ENCODE measurements at regions not wholly inside any gene's neighbourhood (a gene's known extent, or its start where the extent isn't known, plus 50 kb on each side); places are given as distances from the start of the nearest gene placed in this dataset.
A peak's percentile ranks its signal among the peaks of the same experiment; 100 is the strongest.

DNA sequence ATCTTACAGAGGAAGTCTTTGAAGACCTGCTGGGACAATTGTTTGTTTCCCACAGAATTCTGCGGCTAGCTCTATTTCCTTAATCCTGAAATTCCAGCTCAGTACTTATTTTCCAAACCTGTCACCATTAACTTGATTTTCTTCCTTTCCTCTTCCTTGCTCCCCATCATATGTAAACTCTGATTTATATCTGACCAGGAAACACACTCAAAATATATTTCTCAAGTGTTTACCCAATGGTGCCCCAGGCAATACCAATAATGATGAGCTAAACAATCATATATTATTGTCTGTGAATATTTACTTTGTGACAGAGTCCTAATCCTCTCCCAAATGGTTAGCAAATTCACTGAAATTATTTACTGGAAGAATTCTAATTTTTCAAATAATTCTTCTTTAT is 597.3 kb downstream of the PKHD1 start:
- DNase-seq: no peak

DNA sequence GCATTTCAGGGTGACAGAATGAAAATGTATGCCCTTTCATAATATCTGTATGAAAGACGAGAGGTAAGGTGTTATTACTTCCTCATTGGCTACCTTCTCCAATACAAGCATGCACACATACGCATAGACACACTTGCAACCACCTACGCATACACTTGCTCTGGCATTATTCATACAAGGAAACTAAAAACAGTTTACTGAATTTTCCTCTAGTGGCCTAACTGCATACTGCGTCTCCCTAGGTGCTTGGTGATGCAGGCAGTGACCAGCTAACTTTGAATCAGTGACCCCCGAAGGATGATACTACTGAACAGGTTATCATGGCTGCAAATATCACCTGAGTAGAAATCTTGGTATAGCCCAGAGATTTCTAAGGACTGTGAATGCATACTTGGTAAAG is 593.1 kb downstream of the PKHD1 start:
- no peak for DNase-seq

DNA sequence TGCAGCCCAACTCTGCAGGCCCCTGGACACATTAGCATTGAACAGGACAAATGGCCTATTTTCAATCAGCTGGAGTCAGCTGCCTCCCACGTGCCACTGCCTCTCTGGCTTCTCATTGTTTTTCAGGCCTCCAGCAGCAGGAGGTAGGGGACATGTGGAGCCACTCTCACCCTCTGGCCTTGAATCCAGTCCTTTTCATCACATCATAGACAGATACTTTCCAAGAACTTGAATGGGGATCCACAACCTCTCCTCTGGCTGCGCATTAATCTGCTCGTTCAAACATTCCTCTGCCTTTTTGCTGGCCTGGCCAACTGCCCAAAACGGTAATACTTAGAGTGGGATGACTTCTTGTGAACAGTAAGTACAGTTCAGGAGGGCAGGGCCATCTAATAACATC is 592.3 kb downstream of the PKHD1 start:
- DNase-seq: peak; percentile 67

DNA sequence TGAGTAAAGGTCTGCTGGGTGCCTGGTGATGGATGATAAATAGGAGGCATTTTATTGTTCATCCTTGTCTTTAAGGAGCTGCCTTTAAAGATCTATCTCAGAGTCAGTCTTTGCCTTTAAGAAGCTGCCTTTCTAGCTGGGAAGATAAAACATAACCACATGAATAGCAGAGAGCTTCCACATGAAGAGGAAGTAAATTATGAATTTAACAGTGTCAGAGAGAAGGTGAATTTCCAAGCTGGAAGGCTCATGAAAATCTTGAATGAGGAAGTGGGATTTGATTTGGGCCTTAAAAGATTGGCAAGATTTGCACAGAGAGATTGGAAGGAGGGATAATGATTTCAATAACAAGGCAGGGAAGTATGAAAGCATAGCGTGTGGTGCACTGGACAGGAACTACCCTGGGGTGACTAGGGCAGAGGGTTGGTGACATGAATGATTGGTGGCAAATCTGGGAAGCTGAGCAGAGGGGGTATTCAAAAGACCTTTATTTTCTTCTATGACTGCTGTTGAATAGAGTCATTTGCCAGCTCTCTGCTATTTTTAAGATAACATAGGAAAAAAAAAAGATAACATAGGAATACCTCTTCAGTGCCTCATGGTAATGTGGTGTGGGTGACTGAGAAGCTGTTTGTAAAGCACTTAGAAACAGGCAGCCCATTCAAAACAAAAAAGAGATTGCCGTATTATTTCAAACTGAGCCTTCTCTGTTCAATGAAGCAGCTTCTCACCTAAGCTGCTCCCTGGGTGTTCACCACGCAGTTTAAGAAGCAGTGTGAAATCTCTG is 591.6 kb downstream of the PKHD1 start:
- DNase-seq: no peak

DNA sequence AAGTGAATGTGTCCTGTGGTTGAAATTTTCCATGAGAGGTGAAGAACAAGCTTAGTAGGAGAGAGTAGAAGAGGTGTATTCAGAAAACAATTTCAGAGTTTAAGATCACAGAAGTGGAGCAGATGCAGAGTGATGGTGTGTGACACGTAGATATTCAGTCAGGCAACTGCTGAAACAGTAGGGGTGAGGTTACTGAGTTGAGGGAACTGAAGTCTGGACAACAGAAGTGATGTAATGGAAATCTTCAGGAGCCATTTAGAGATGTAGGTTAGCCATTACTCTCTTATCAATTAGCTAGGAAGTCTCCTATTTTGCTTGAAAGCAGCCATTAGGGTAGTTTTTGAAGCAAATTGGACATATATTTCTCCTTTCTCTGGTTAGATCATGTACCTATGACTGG is 584.4 kb downstream of the PKHD1 start:
- no peak for DNase-seq

DNA sequence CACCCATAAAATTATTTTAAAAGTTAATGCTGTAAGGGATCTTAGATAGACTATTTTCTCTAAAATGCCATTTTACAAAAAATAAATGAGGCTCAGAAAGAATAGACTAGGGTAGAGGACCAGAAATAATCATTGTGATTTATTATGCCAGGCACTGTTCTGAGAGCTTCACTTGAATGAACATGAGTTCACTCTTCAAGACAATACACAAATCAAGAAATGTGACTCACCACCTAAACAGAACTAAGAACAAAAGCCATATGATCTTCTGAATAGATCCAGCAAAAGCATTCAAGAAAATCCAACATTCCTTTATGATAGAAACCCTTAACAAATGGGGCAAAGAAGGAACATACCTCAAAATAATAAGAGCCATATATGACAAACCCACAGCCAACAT is 582.0 kb downstream of the PKHD1 start:
- no peak for DNase-seq

DNA sequence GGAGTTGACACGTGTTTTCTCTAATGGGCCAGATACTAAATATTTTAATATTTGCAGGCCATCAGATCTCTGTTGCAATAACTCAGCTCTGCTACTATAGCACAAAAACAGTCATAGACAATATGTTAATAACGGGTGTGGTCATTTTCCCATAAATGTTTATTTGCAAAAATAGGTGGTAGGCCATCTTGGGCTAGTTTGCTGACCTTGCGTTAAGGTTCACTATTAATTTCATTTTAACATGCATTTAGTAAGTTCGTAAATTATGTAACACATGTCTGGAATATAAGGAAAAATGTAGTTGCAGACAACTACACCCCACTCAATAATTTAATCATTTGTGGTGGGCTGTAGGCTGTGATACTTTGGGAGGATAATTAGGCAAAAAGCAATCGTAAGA is 577.8 kb downstream of the PKHD1 start:
- DNase-seq: no peak

DNA sequence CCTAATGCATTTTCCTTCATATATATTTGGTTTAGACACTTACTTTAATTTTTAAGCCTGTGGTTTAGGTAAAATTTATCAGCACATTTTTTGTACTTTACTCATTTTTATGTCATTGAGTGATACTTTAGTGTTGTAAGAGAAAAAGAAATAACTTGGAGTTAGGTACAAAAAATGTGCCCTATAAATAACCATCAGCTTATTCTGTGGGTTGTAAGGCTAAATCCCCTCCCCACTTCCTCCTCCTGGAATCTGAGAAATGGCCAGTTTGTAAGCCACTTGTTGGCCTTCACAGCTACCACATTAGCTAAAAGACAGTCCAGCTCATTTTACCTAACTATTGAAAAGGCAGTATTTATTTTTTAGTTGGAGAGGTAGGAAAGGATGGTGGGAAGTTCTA is 576.3 kb downstream of the PKHD1 start:
- DNase-seq: no peak

DNA sequence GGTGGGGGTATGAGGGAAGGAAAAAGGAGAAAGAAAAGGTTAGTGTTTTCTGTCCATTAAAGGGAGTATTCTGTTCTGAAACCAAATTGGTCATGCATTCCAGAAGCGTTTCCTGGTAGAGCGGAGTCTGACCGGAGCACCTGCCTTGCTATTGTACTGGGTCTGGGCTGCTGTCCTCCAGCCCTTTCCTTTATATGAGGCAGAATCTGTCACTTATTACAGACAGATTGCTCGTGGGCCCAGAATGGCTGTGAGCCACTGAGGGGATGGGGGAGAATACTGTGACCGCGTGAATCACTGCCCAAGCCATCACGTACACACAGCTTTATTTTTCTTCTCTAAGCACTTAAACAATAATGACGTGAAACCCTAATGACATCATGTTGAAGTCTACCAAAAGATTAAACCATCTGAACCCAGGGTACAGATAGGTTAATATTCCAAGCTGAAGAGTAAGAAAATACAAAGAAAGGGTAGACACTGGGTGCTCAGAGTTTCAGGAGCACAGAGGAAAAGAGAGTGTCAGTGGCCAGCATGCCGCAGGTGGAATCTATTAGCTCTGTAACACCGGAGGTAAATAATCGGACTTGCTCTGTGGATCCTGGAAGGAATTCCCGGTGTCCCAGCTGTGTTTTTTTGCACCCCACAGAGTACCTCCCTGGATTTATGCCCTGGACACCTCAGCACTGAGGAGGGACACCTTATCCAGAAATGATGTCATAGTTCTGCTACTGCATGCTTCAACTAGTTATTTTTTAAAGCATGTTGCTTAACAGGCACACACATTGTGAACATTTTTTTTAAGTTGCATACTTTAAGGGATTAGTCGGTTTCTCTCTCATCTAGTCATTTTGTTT is 573.3 kb downstream of the PKHD1 start:
- no peak for DNase-seq

DNA sequence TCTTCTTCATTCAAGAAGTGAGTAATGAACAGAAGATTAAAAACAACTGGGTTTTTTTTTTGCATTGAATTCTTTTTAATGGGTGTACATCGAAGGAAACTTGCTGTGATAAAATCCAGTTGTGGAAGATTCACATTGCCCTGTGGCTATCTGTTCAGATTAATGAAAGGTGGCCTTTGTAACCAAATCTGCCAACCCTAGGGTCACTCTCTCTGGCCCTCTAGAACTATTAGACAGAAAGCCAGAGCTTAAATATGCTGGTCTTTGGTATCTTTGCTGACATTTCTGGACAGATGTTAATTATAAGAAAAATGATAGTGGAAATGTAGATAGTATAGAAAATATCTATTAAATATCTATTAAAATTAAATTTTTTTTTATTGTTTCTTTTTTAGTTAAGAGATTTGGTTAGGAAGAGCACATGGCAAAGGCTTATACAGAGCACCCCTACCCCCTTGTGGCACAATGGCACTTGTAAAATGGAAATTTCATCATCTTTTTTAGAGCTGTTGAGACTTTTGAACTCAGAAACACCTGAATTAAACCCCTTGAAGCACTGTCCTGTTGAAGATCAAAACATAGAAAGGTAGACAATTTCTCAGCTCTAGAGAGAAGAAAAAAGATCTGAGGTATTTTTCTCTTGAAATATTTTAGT is 572.5 kb downstream of the PKHD1 start:
- no peak for DNase-seq

DNA sequence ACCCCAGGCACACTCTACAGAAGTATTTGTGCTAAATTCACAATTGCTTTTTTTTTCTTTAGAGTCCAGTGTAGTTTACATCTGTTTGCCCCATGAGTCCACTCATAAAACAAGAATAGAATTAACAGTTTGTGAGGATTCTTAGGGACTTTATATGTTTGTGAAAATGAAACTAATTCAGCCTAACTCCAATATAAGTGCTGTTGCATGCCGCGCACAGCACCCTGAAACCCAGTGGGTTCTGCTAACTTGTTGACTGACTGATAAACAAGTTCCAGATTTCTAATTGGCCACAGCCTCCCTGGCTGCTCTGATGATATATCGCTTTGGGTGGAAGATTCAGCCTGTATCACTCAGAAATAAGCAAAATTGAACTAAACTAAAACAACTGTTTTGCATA is 561.4 kb downstream of the PKHD1 start:
- no peak for DNase-seq

DNA sequence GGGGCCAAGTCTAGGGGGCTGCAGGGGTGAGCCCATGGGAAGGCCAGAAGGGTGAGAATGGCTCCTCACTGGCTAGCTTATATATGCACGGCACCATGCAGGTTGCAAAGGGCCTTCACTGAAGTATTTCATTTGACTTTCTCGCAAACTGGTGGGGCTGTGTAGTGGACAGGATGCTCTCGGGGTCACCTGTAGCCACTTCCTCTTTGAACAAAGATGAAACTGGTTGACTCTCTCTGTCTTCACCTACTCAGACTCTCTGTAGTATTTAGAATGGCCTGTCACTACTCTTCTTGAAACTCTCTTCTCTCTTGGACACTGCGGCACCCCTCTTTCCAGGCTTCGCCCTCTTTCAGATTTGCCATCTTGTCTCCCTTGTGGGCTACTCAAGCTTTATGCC is 560.5 kb downstream of the PKHD1 start:
- DNase-seq: no peak

DNA sequence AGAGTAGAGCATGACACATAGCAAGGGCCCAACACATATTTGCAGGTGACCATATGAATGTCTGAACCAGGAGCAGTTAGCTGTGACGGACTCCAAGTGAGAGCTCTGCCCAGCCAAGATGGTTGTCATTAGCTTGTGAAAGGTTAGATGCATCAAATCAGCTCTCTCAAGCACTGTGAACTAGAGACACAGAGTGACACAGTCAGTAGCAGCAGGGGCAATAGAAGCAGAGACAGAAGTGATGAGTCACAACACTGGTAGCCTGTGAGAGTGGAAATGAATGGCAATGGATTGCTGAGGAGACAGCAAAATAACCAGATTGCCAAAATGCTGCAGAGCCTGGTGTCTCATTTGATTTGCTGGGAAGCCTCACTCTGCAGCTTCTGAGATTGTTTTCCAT is 558.9 kb downstream of the PKHD1 start:
- DNase-seq: no peak

DNA sequence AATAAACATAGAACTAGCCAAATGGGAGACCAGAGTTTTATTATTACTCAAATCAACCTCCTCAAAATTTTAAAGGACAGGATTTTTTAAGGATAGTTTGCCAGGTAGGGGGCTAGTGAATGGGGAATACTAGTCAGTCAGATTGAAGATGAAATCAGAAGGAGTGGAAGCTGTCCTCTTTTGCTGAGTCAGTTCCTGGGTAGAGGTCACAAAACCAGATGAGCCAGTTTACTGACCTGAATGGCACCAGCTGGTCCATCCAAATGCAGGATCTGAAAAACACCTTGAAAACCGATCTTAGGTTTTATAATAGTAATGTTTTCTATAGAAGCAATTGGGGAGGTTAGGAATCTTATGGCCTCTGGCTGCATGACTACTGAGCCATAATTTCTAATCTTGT is 558.2 kb downstream of the PKHD1 start:
- no peak for DNase-seq

DNA sequence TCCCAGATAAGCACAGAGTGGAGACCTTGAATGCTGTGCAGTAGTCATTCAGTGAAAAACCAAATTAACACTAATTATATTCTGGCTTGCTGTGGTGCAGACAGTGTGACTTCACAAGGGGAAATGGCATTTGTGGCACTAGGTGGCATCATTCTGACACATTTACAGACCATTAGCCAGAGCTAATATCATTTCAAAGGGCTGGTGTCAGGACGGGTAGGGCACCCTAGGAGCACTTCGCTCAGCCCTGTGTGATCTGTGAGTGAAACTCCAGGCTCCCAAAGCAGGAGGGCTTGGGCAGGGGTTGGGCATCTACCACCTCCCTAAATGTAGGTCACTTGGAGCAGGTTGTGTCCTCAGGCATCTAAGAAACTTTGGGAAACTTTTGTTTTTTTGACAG is 555.8 kb downstream of the PKHD1 start:
- DNase-seq: no peak

DNA sequence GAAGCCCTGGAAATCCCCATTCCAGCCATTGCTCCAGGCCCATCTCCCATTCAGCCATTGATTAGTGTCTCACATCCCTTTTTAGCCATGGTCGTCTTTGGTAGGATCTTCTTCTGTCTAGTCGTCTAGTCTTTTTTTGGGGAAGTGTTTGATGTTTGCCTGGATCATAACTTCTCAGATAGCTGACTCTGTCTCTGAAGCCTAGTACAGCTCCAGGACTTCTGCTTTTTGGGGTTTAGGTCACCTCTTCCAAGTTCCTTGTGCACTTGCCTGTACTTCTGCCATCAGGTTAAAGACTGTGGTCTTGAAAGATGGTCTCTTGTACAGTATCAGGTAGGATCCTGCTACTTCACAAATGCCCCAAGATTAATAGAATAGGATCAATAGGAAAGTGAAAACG is 553.5 kb downstream of the PKHD1 start:
- DNase-seq: no peak

DNA sequence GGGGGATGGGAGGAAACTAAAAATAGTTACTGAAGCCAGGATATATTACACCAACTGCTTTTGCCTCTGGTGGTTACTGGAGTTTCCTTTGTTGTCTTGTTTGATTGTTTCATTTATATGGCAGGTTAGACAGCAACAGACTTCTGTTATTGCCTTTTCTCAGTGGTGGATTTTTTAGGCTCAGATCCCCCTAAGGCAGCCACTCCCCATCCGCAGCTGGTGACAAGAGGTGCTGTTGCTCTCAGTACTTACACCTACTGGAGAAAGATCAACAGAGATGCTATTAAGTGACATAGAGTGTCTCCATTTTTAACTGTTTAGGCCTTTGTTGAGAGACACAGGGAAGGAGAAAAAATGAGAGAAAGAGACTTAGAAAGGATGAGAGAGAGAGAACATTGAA is 552.1 kb downstream of the PKHD1 start:
- DNase-seq: no peak

DNA sequence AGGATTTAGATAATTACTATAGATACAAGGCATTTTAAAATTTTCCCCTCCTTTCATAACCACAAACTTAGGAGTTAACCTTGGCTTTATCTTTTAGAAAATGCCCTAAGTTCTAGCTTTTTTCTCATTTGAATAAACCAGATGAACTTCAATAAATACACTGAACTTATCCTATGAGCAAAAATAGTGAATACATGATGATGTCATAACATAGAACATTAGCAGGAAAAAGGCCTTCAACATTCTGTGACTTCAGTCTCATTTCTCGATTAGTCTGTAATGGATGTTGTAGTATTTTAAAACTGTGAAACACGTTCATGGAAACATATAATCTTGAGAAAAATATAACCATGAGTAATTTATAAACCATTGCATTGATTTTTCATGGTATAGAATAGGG is 550.7 kb downstream of the PKHD1 start:
- DNase-seq: no peak

DNA sequence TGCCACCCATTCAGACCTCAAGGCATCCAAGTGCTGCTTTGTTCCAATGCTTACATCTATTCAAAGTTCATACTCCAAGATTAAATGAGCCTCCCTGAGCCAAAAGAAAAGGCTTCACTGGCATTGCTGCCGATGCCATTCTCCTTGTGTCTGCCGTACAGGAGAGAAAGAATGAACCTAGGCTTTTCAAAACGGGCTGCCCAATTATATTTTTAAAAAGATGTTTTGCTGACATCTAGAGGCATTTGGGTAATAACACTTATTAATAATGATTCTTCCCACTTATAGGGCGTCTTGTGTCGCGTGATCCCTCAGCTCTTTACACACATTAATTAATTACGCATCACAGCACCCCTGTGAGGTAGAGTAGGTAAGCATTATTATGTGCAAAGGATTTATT is 545.6 kb downstream of the PKHD1 start:
- DNase-seq: peak; percentile 28

DNA sequence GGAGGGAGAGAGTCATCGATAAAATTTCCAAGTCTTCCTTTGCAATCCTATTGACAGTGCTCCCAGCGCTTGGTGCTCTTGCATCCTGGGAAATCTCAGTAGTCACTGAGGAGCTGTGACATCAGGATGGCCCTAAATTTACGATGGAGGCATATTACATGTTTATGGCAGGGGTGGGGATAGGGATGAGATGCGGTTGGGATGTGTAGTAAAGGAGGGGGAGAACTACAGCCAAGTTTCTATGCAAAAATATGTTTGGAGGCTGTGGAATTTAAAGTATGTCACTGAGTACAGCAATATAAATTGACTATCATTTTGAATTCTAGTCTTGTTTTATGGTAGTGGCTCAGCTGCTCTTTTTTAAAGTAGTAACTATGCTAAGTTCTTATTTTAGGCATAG is 544.9 kb downstream of the PKHD1 start:
- DNase-seq: no peak

DNA sequence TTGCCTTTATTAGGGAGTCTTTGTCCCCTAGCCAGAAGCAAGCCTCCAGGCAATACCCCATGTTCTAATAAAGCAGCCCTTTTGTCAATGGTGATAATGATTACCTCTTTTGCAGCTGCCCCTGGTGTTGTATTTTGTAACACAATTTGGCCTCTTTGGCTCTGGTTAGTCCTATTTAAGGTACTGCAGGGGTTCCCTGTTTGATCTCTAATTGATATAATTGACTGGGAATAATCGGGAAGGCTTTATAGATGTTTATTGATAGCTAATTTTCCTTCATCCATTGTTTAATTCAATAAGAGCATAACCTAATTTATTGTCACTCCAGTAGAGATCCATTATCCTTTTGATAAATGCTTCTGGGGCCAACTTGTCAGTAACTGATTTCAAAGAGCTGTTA is 537.2 kb downstream of the PKHD1 start:
- DNase-seq: no peak

DNA sequence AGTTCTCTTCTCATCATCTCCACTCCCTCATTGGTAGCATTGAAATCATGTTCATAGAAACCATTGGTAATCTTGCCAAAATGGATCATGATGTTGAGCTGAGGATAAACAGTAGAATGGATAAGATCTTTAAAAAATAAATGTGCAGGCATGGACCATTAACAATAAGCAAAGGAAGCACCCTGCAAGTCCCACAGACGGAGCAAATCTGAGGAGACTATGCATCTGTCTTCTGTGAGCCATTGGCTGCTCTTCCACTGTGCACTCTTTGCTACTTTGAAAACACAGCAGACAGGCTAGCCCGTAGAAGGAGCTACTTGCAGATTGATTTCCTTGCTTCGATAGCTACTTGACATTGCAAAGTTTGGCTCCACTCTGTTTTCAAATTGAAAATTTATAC is 535.0 kb downstream of the PKHD1 start:
- no peak for DNase-seq

DNA sequence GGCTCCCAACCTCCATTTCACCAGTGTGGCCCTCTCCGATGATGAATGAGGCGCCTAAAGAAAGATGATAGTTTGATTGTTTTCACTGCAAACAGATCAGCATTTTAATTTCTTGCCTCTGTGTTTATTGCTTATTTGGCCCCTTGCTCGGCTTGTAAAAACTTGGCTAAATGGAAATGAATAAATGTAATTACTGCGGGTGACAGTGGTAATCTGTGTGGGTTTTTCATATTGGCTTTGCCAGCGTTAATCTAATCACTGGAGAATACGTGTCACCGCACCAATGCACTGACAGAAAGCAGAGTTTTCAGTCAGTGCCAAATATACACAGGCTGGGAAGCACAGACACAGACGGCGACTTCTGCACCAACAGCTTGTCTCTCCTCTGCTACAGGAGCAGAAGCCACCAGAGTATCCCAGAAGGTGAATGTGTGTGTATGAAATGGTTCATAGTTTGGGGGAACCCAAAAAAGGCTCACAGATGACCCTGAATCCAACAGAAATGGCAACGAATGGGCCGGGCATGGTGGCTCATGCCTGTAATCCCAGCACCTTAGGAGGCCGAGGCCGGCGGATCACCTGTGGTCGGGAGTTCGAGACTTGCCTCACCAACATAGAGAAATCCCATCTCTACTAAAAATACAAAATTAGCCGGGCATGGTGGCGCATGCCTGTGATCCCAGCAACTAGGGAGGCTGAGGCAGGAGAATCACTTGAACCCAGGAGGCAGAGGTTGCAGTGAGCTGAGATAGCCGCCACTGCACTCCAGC is 534.0 kb downstream of the PKHD1 start:
- no peak for DNase-seq
